ENCODE measurements at regions not wholly inside any gene's neighbourhood (a gene's known extent, or its start where the extent isn't known, plus 50 kb on each side); places are given as distances from the start of the nearest gene placed in this dataset.

DNA sequence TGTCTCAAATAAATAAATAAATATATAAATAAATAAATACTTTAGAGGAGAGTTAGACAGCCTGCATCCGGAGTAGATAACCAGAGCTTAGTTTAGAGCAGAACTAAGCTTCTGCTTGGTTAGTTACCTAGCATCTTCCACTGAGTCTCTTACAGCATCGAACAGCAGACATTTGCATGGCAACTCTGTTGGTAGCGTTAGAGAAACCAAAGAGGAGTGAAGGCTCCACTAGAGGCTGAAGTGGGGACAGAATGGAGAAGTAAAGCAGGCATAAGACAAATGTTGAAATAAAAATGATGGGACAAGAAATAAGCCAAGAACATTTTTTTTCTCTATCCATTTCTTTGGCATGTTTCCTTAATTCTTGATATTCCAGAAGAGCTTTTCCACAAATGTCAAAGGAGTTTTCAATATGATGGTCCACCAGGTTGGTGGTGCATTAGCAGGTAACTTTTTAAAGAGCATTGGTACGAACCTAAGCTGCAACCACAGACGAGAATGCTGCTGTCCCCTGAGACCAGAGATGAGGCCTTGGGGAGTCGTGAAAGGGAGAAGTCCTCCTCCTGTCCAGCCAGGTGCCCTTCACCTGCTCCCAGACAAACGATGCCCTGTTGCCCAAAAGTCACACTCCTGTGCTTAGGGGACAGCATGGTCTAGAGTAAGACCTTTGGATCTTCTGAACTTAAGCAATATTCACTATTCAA is 438.3 kb downstream of the DIRAS2 start:
- Histone ChIP-seq H2BK5ac (ENCODE audit: low read depth, low read length) (no peak overlapping the region), H2AK5ac (ENCODE audit: low read depth, low read length) (no peak overlapping the region), H3K14ac (ENCODE audit: insufficient read length) (no peak overlapping the region), H4K8ac (ENCODE audit: extremely low read depth, insufficient read depth, low read length) (no peak overlapping the region), H2BK12ac (ENCODE audit: low read depth, low read length) (no peak overlapping the region), H4K5ac (ENCODE audit: insufficient read length, low read depth, low read length) (no peak overlapping the region), H3K9me3 (ENCODE audit: insufficient read depth in 2 of 2, low read depth in 1 of 2, low read length in 1 of 2) (no peaks in the 10 kb centered on the region), H3K79me1 (ENCODE audit: low read depth, low read length) (no peaks in the 10 kb centered on the region), H3K9ac (replicated peaks in 1 of 4; ENCODE audit: extremely low read depth in 1 of 4, low read depth in 3 of 4, low read length in 3 of 4) (no peak overlapping the region), H3K79me2 (ENCODE audit: control insufficient read depth in 1 of 2, insufficient read depth in 2 of 2, low read length in 2 of 2) (no peaks in the 10 kb centered on the region), H3K4me3 (ENCODE audit: extremely low read depth in 1 of 4, insufficient read depth in 2 of 4, low read depth in 3 of 4, low read length in 4 of 4) (no peak overlapping the region), H3K18ac (ENCODE audit: extremely low read depth, low read length) (no peak overlapping the region), H2BK15ac (ENCODE audit: low read length) (no peak overlapping the region), H3K27ac (ENCODE audit: low read depth, low read length) (no peak overlapping the region), H3K36me3 (ENCODE audit: control insufficient read depth in 2 of 4, insufficient read depth in 4 of 4, low read length in 3 of 4) (no peaks in the 10 kb centered on the region), H3K4ac (replicated peaks; ENCODE audit: insufficient read length, low read depth, low read length) (no peak overlapping the region), H4K20me1 (replicated peaks in 1 of 2; ENCODE audit: control insufficient read depth in 1 of 2, insufficient read depth in 2 of 2, low read length in 2 of 2) (no peaks in the 10 kb centered on the region), H2AFZ (ENCODE audit: low read length) (no peak overlapping the region), H3K27me3 (replicated peaks in 1 of 4; ENCODE audit: control insufficient read depth in 3 of 4, extremely low read depth in 1 of 4, insufficient read depth in 3 of 4, low read length in 3 of 4) (no peaks in the 10 kb centered on the region), H3K4me1 (replicated peaks in 1 of 4; ENCODE audit: control insufficient read depth in 3 of 4, insufficient read depth in 4 of 4, low read length in 3 of 4) (no peaks in the 10 kb centered on the region), H3K56ac (replicated peaks; ENCODE audit: insufficient read length, low read depth, low read length) (no peak overlapping the region), H4K91ac (replicated peaks; ENCODE audit: insufficient read length, low read length) (no peak overlapping the region), H3K23ac (ENCODE audit: insufficient read length) (no peak overlapping the region), H3K23me2 (ENCODE audit: low read depth, low read length) (no peaks in the 10 kb centered on the region), H2BK20ac (ENCODE audit: low read length) (no peak overlapping the region), H2BK120ac (replicated peaks; ENCODE audit: low read depth, low read length) (no peak overlapping the region), H3K4me2 (ENCODE audit: insufficient read depth in 1 of 2, low read depth in 2 of 2, low read length in 2 of 2) (no peak overlapping the region)
- CTCF ChIA-PET (ENCODE audit: partially characterized antibody): interaction anchor here (4.6 kb wide), 1 partner anchor 62 kb away, joined by 31 read pairs; no protein-coding TSS in a partner anchor
- WGBS, 2 experiments (ENCODE audit: extremely low coverage in 1 of 2, insufficient coverage in 1 of 2, insufficient read length in 1 of 2, insufficient replicate concordance in 2 of 2, low coverage in 1 of 2, low lambda C conversion rate in 2 of 2, missing lambda C conversion rate in 1 of 2): 98% methylated on average over 7 of the region's 7 CpGs; no CpG with 5 or more reads in 1 of the 2 experiments
- POLR2A ChIA-PET (ENCODE audit: partially characterized antibody): no interaction called here
- FAIRE-seq (no peak), DNase-seq (ENCODE audit: low read depth in 1 of 2, low spot score in 2 of 2) (no peak)
- TF ChIP-seq, protein P1, sequence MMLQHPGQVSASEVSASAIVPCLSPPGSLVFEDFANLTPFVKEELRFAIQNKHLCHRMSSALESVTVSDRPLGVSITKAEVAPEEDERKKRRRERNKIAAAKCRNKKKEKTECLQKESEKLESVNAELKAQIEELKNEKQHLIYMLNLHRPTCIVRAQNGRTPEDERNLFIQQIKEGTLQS (IDR thresholded peaks at IDR 0.05; ENCODE audit: insufficient read depth, low read depth, low read length): no peak
- no peak for TF ChIP-seq EP300 (IDR thresholded peaks at IDR 0.05; ENCODE audit: borderline replicate concordance in 1 of 2, low read depth in 2 of 2, low read length in 2 of 2)

Measured in H1 (cell line).